Panc1 (cell line): ENCODE measurements at regions not wholly inside any gene's neighbourhood (a gene's known extent, or its start where the extent isn't known, plus 50 kb on each side); places are given as distances from the start of the nearest gene placed in this dataset.

Source experiments
- POLR2AphosphoS5 ChIP-seq: IDR thresholded peaks from 2 replicates; pipeline ENCODE4 v1.6.1; 2012; ENCODE audit warnings: mild to moderate bottlenecking, low read depth, low read length, moderate library complexity
- SIN3A ChIP-seq: IDR thresholded peaks from 2 replicates; pipeline ENCODE4 v1.6.1; 2012; ENCODE audit warnings: low read depth, mild to moderate bottlenecking, low read length, moderate library complexity, borderline replicate concordance; ENCODE audit not compliant: insufficient read depth
- TCF7L2 ChIP-seq: IDR thresholded peaks from 2 replicates; pipeline ENCODE4 v1.6.1; 2011; ENCODE audit warnings: mild to moderate bottlenecking, low read depth, low read length, inconsistent platforms
- TF ChIP-seq, protein P1 (sequence below): fragments of 450-650 bp; IDR thresholded peaks from 2 replicates; pipeline ENCODE4 v1.5.1; 2017; ENCODE audit warnings: mild to moderate bottlenecking
- TF ChIP-seq, protein P2 (sequence below), 2 experiments: IDR thresholded peaks; 2 replicates each; pipeline ENCODE4 v1.6.1; 2011 to 2012; ENCODE audit warnings: low read depth in 2 of 2, control low read depth in 1 of 2, low read length in 1 of 2, mild to moderate bottlenecking in 1 of 2, moderate library complexity in 1 of 2; ENCODE audit not compliant: insufficient read depth in 1 of 2

DNA sequence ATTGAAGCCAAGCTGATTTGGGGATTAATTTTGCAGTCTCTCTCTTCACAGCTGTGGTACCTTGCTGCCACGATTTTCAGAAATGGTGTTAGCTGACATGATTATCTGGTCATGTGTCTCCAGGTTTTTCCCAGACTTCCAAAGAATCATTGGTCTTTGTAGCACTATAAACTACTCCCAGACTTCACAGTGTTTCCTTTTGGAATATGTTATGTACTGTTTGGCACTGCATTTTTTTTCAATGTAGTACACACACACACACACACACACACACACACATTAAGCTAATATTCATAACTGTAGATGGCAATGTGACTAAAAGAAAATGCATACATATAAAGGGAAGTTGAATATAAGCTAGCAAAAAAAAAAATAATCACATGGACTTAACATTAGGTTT is 856.6 kb upstream of the SPRY2 start:
- TF ChIP-seq, protein P1, sequence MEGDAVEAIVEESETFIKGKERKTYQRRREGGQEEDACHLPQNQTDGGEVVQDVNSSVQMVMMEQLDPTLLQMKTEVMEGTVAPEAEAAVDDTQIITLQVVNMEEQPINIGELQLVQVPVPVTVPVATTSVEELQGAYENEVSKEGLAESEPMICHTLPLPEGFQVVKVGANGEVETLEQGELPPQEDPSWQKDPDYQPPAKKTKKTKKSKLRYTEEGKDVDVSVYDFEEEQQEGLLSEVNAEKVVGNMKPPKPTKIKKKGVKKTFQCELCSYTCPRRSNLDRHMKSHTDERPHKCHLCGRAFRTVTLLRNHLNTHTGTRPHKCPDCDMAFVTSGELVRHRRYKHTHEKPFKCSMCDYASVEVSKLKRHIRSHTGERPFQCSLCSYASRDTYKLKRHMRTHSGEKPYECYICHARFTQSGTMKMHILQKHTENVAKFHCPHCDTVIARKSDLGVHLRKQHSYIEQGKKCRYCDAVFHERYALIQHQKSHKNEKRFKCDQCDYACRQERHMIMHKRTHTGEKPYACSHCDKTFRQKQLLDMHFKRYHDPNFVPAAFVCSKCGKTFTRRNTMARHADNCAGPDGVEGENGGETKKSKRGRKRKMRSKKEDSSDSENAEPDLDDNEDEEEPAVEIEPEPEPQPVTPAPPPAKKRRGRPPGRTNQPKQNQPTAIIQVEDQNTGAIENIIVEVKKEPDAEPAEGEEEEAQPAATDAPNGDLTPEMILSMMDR = no peak
- TF ChIP-seq POLR2AphosphoS5 (no peak), SIN3A (no peak), TCF7L2 (no peak)
- TF ChIP-seq, protein P2, sequence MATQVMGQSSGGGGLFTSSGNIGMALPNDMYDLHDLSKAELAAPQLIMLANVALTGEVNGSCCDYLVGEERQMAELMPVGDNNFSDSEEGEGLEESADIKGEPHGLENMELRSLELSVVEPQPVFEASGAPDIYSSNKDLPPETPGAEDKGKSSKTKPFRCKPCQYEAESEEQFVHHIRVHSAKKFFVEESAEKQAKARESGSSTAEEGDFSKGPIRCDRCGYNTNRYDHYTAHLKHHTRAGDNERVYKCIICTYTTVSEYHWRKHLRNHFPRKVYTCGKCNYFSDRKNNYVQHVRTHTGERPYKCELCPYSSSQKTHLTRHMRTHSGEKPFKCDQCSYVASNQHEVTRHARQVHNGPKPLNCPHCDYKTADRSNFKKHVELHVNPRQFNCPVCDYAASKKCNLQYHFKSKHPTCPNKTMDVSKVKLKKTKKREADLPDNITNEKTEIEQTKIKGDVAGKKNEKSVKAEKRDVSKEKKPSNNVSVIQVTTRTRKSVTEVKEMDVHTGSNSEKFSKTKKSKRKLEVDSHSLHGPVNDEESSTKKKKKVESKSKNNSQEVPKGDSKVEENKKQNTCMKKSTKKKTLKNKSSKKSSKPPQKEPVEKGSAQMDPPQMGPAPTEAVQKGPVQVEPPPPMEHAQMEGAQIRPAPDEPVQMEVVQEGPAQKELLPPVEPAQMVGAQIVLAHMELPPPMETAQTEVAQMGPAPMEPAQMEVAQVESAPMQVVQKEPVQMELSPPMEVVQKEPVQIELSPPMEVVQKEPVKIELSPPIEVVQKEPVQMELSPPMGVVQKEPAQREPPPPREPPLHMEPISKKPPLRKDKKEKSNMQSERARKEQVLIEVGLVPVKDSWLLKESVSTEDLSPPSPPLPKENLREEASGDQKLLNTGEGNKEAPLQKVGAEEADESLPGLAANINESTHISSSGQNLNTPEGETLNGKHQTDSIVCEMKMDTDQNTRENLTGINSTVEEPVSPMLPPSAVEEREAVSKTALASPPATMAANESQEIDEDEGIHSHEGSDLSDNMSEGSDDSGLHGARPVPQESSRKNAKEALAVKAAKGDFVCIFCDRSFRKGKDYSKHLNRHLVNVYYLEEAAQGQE (IDR thresholded peaks at IDR 0.05; ENCODE audit: insufficient read depth in 1 of 2, low read depth in 2 of 2, low read length in 1 of 2) = no peak
